Endothelial cell of umbilical vein (primary cell): ENCODE measurements at regions not wholly inside any gene's neighbourhood (a gene's known extent, or its start where the extent isn't known, plus 50 kb on each side); places are given as distances from the start of the nearest gene placed in this dataset.

Experiments used
- BruUV-seq: library from RNA; stranded (reverse); fragments of 400-500 nt; replicated peaks from 2 replicates; lab custom pipeline; 2021; lab: Mats Ljungman, UMichigan
- CTCF ChIA-PET: fragments of 300-600, 350-600 bp; sonication (Branson Sonifier 250); formaldehyde crosslinking; loops from one replicate; lab custom pipeline; 2021; ENCODE audit warnings: antibody characterized with exemption, inconsistent platforms; lab: Charles Lee
- POLR2A ChIA-PET: fragments of 300-600, 350-600 bp; sonication (Branson Sonifier 250); formaldehyde crosslinking; loops from one replicate; lab custom pipeline; 2021; ENCODE audit warnings: antibody characterized with exemption, inconsistent platforms; lab: Charles Lee
- DNase-seq: peaks from one replicate; pipeline ENCODE4 v3.0.0-alpha.2; 2011; ENCODE audit warnings: low read depth, low spot score
- FAIRE-seq: peaks from 2 replicates; lab custom pipeline; 2011; peaks lifted over from hg19 to GRCh38; lab: Jason Lieb, UNC
- H2AFZ ChIP-seq: 2 replicates; pipeline ENCODE4 v1.6.0; 2012; ENCODE audit warnings: low read depth, low read length, control low read depth, inconsistent platforms
- H3K27ac ChIP-seq: 2 replicates; pipeline ENCODE4 v1.5.1; 2011; ENCODE audit warnings: low read depth, mild to moderate bottlenecking, control low read depth, low read length, moderate library complexity; ENCODE audit not compliant: insufficient read depth
- H3K27me3 ChIP-seq, 2 experiments: 2 replicates each; pipeline versions ENCODE4 v1.6.0 to v1.6.1; 2011; ENCODE audit warnings: low read length in 2 of 2, mixed read lengths in 1 of 2; ENCODE audit not compliant: control insufficient read depth in 2 of 2, insufficient read depth in 2 of 2
- H3K36me3 ChIP-seq, 2 experiments: 2 replicates in 1 of 2; 3 replicates in 1 of 2; pipeline ENCODE4 v1.5.1; 2011; ENCODE audit warnings: low read length in 2 of 2, mild to moderate bottlenecking in 1 of 2, moderate library complexity in 1 of 2; ENCODE audit not compliant: control insufficient read depth in 2 of 2, insufficient read depth in 2 of 2; ENCODE audit errors: extremely low read depth in 1 of 2
- H3K4me1 ChIP-seq: 3 replicates; pipeline ENCODE4 v1.5.1; 2011; ENCODE audit warnings: mild to moderate bottlenecking, low read length; ENCODE audit not compliant: control insufficient read depth, insufficient read depth; ENCODE audit errors: extremely low read depth
- H3K4me2 ChIP-seq: 2 replicates; pipeline ENCODE4 v1.6.1; 2011; ENCODE audit warnings: low read length, control low read depth, mixed read lengths; ENCODE audit not compliant: insufficient read depth
- H3K4me3 ChIP-seq, 3 experiments: fragments of 200-600 bp in 1 of 3; sonication (generic), shearing (Covaris generic) in 1 of 3; replicated peaks in 1 of 3; 2 replicates each; pipeline ENCODE4 v1.5.1; 2011 to 2016; ENCODE audit warnings: control low read depth in 3 of 3, low read length in 3 of 3, mild to moderate bottlenecking in 2 of 3, inconsistent platforms in 1 of 3, low read depth in 1 of 3, moderate library complexity in 1 of 3; ENCODE audit not compliant: insufficient read depth in 1 of 3
- H3K79me2 ChIP-seq: 2 replicates; pipeline ENCODE4 v1.6.0; 2012; ENCODE audit warnings: low read length, inconsistent platforms; ENCODE audit not compliant: control insufficient read depth, insufficient read depth
- H3K9ac ChIP-seq: replicated peaks from 2 replicates; pipeline ENCODE3; 2011; ENCODE audit warnings: low read length, control low read depth; ENCODE audit not compliant: insufficient read depth; ENCODE audit errors: extremely low read depth
- H3K9me1 ChIP-seq: replicated peaks from 3 replicates; pipeline ENCODE4 v1.6.0; 2011; ENCODE audit warnings: mild to moderate bottlenecking, low read length; ENCODE audit not compliant: control insufficient read depth, insufficient read depth; ENCODE audit errors: extremely low read depth
- H3K9me3 ChIP-seq: replicated peaks from 2 replicates; pipeline ENCODE4 v1.5.1; 2012; ENCODE audit warnings: low read length, inconsistent platforms; ENCODE audit not compliant: control insufficient read depth, insufficient read depth
- H4K20me1 ChIP-seq: replicated peaks from 2 replicates; pipeline ENCODE3; 2011; ENCODE audit warnings: mild to moderate bottlenecking, low read length; ENCODE audit not compliant: control insufficient read depth, insufficient read depth; ENCODE audit errors: extremely low read depth
- EZH2 ChIP-seq: IDR thresholded peaks from 2 replicates; pipeline ENCODE4 v1.6.1; 2012; ENCODE audit warnings: borderline replicate concordance, low read depth, mild to moderate bottlenecking, moderate library complexity, low read length, inconsistent platforms; ENCODE audit not compliant: severe bottlenecking
- FOS ChIP-seq: IDR thresholded peaks from 2 replicates; pipeline ENCODE4 v1.6.1; 2011; ENCODE audit warnings: mild to moderate bottlenecking, low read length, moderate library complexity, borderline replicate concordance; ENCODE audit not compliant: insufficient read depth
- GATA2 ChIP-seq: IDR thresholded peaks from 2 replicates; pipeline ENCODE4 v1.7.0; 2011; ENCODE audit warnings: low read depth, mild to moderate bottlenecking, moderate library complexity, mixed read lengths, low read length; ENCODE audit not compliant: insufficient read length, insufficient read depth
- JUN ChIP-seq: IDR thresholded peaks from 2 replicates; pipeline ENCODE4 v1.6.1; 2011; ENCODE audit warnings: borderline replicate concordance, low read depth; ENCODE audit not compliant: insufficient read length, insufficient read depth
- MYC ChIP-seq: IDR thresholded peaks from one replicate; pipeline ENCODE4 v1.6.1; 2011; ENCODE audit warnings: mild to moderate bottlenecking, low read depth, low read length
- POLR2A ChIP-seq: IDR thresholded peaks from 2 replicates; pipeline ENCODE4 v1.6.1; 2012; ENCODE audit warnings: low read depth, mild to moderate bottlenecking, control low read depth, low read length
- POLR2AphosphoS5 ChIP-seq: IDR thresholded peaks from 2 replicates; pipeline ENCODE4 v1.6.1; 2012; ENCODE audit warnings: low read depth, mild to moderate bottlenecking, control low read depth, low read length, moderate library complexity; ENCODE audit not compliant: insufficient read depth
- dilution Hi-C: fragments of 300-500 bp; cut with MboI; formaldehyde crosslinking; loops from one replicate; pipeline ENCODE4 v1.15.0; 2019; ENCODE audit warnings: low sequenced_read_pairs; ENCODE audit not compliant: extremely low pct_ligation_motif_present
- intact Hi-C: fragments of 100-400 bp; cut with micrococcal nuclease; formaldehyde crosslinking; loops from one replicate; pipeline ENCODE4 v1.10.0; 2022
- TF ChIP-seq, protein P1 (sequence below), 2 donors: IDR thresholded peaks; 1 replicate in 1 of 2; 2 replicates in 1 of 2; pipeline ENCODE4 v1.5.1; 2011; ENCODE audit warnings: low read length in 2 of 2, mild to moderate bottlenecking in 2 of 2, moderate library complexity in 2 of 2, control low read depth in 1 of 2, inconsistent platforms in 1 of 2, low read depth in 1 of 2; ENCODE audit not compliant: insufficient read depth in 1 of 2; ENCODE audit errors: extremely low read depth in 1 of 2
- TF ChIP-seq, protein P2 (sequence below): IDR thresholded peaks from 2 replicates; pipeline ENCODE4 v1.6.1; 2011; ENCODE audit not compliant: insufficient read depth, insufficient read length

GRCh38 chr7:126040114-126041045 lies 1110.8 kb upstream of the POT1 start:
- intact Hi-C loops = no loop called here
- no TSS peak for BruUV-seq

More at GRCh38 chr7:126040114-126041045, 1110.8 kb upstream of the POT1 start:
- Histone ChIP-seq H3K79me2 (no peaks in the 10 kb centered on the region), H4K20me1 (no peaks in the 10 kb centered on the region), H3K4me3 (no peak overlapping the region), H3K27me3 (no peaks in the 10 kb centered on the region), H3K9me3 (no peaks in the 10 kb centered on the region), H3K4me1 (no peaks in the 10 kb centered on the region), H3K9ac (no peak overlapping the region), H3K4me2 (no peak overlapping the region), H3K27ac (no peak overlapping the region), H3K36me3 (no peaks in the 10 kb centered on the region), H2AFZ (no peak overlapping the region), H3K9me1 (no peaks in the 10 kb centered on the region)
- CTCF ChIA-PET = no interaction called here
- TF ChIP-seq, protein P1, sequence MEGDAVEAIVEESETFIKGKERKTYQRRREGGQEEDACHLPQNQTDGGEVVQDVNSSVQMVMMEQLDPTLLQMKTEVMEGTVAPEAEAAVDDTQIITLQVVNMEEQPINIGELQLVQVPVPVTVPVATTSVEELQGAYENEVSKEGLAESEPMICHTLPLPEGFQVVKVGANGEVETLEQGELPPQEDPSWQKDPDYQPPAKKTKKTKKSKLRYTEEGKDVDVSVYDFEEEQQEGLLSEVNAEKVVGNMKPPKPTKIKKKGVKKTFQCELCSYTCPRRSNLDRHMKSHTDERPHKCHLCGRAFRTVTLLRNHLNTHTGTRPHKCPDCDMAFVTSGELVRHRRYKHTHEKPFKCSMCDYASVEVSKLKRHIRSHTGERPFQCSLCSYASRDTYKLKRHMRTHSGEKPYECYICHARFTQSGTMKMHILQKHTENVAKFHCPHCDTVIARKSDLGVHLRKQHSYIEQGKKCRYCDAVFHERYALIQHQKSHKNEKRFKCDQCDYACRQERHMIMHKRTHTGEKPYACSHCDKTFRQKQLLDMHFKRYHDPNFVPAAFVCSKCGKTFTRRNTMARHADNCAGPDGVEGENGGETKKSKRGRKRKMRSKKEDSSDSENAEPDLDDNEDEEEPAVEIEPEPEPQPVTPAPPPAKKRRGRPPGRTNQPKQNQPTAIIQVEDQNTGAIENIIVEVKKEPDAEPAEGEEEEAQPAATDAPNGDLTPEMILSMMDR (IDR thresholded peaks at IDR 0.05; ENCODE audit: extremely low read depth in 1 of 2, insufficient read depth in 1 of 2, low read depth in 1 of 2, low read length in 2 of 2) = no peak
- TF ChIP-seq POLR2A (no peak), POLR2AphosphoS5 (no peak), GATA2 (no peak), FOS (no peak), JUN (no peak), EZH2 (no peak), MYC (no peak)
- TF ChIP-seq, protein P2, sequence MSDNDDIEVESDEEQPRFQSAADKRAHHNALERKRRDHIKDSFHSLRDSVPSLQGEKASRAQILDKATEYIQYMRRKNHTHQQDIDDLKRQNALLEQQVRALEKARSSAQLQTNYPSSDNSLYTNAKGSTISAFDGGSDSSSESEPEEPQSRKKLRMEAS = no peak
- no peak for DNase-seq
- POLR2A ChIA-PET = no interaction called here
- no peak for FAIRE-seq
- dilution Hi-C loops = no loop called here
